Kidney (tissue), 13 donors: ENCODE measurements at regions not wholly inside any gene's neighbourhood (a gene's known extent, or its start where the extent isn't known, plus 50 kb on each side); places are given as distances from the start of the nearest gene placed in this dataset.

Experiments used
- DNase-seq, 5 donors: peaks; one replicate each; pipeline ENCODE4 v3.0.0-alpha.2; 2013 to 2020
- FAIRE-seq: peaks from 2 replicates; lab custom pipeline; 2012; peaks lifted over from hg19 to GRCh38; lab: Jason Lieb, UNC
- H3K27ac ChIP-seq, 2 donors: one replicate each; pipeline ENCODE4 v1.7.0; 2013; ENCODE audit warnings: low read depth in 2 of 2, low read length in 2 of 2, inconsistent platforms in 1 of 2
- H3K27me3 ChIP-seq: one replicate; pipeline ENCODE4 v1.7.1; 2013; ENCODE audit warnings: low read length, inconsistent platforms; ENCODE audit not compliant: control insufficient read depth, insufficient read depth
- H3K36me3 ChIP-seq, 3 donors: one replicate each; pipeline versions ENCODE4 v1.7.0 to v1.7.1; 2013; ENCODE audit warnings: low read length in 3 of 3, control low read depth in 1 of 3, inconsistent platforms in 1 of 3; ENCODE audit not compliant: insufficient read depth in 3 of 3, control insufficient read depth in 2 of 3
- H3K4me1 ChIP-seq, 3 donors: one replicate each; pipeline versions ENCODE4 v1.7.0 to v1.7.1; 2013; ENCODE audit warnings: low read length in 3 of 3, inconsistent platforms in 1 of 3, low read depth in 1 of 3; ENCODE audit not compliant: control insufficient read depth in 2 of 3, insufficient read depth in 2 of 3
- H3K4me3 ChIP-seq, 3 donors: one replicate each; pipeline versions ENCODE4 v1.7.0 to v1.8.1; 2013; ENCODE audit warnings: low read length in 3 of 3, control low read depth in 1 of 3, inconsistent platforms in 1 of 3
- H3K9ac ChIP-seq, 3 donors: one replicate each; pipeline versions ENCODE4 v1.7.0 to v1.7.1; 2013; ENCODE audit warnings: low read length in 3 of 3, control low read depth in 1 of 3, inconsistent platforms in 1 of 3
- H3K9me3 ChIP-seq, 3 donors: one replicate each; pipeline versions ENCODE4 v1.7.0 to v1.7.1; 2013; ENCODE audit warnings: low read length in 3 of 3, control low read depth in 1 of 3, inconsistent platforms in 1 of 3; ENCODE audit not compliant: control insufficient read depth in 2 of 3, insufficient read depth in 1 of 3
- CTCF ChIP-seq: IDR thresholded peaks from 3 replicates; pipeline ENCODE4 v1.5.1; 2012; ENCODE audit warnings: mild to moderate bottlenecking, moderate library complexity, borderline replicate concordance; ENCODE audit not compliant: insufficient read depth; ENCODE audit errors: extremely low read depth
- intact Hi-C: fragments of 100-400 bp; cut with DNase I; formaldehyde crosslinking; loops from one replicate; pipeline ENCODE4 v1.11.1; 2022
- donor health status: control.
- donor health status: control.
- donor health status: control.
- donor health status: control.
- donor health status: control.
- donor health status: DM: yes; HTN: yes; CAD: no.
- donor health status: Normal renal cell carcinoma (clear cell type).

- Histone ChIP-seq H3K9ac (no peak overlapping the region), H3K36me3 (no peaks in the 10 kb centered on the region), H3K27ac (no peak overlapping the region), H3K27me3 (no peaks in the 10 kb centered on the region), H3K4me3 (no peak overlapping the region), H3K9me3 (no peaks in the 10 kb centered on the region), H3K4me1 (no peaks in the 10 kb centered on the region)
- TF ChIP-seq CTCF = no peak
- FAIRE-seq (no peak), DNase-seq (no peak)
- intact Hi-C loops = no loop called here
These were observed 235.4 kb downstream of the HNRNPD start for GRCh38 chr4:82138374-82138773.

DNA sequence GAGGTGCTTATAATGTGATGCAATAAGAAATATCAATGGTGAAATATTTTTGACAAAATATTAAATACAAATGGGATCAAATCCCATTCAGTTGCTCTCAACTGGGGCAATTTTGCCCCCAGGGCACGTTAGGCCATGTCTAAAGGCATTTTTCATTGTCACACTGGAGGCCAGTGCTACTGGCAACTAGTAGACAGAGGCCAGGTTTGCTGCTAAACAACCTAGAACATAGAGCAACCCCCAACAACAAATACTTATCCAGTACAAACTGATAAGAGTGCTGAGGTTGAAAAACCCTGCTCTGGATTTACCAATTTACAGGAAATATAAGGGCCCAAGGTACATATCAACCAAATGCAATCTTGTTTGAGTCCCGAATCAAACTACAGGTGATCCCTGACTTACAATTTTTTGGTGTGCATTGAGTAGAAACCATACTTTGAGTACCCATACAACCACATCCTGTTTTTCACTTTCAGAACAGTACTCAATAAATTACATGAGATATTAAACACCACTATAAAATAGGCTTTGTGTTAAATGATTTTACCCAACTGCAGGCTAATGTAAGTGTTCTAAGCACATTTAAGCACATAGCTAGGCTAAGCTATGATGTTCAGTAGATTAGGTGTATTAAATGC, 237.5 kb downstream of the HNRNPD start:
- H3K36me3 ChIP-seq = no peaks in the 10 kb centered on the region
- no peak overlapping the region for H3K9ac ChIP-seq
- no peak for FAIRE-seq
- DNase-seq = no peak
- H3K27me3 ChIP-seq = no peaks in the 10 kb centered on the region
- H3K4me1 ChIP-seq = no peaks in the 10 kb centered on the region
- no peak overlapping the region for H3K4me3 ChIP-seq
- H3K9me3 ChIP-seq = no peaks in the 10 kb centered on the region
- H3K27ac ChIP-seq = no peak overlapping the region
- TF ChIP-seq CTCF = no peak
- intact Hi-C loops = no loop called here

GRCh38 chr4:82128355-82128754, 245.4 kb downstream of the HNRNPD start:
- TF ChIP-seq CTCF = no peak
- intact Hi-C loops = no loop called here

More at GRCh38 chr4:82128355-82128754, 245.4 kb downstream of the HNRNPD start:
- Histone ChIP-seq H3K9ac (no peak overlapping the region), H3K36me3 (no peaks in the 10 kb centered on the region), H3K4me3 (no peak overlapping the region), H3K4me1 (no peaks in the 10 kb centered on the region), H3K27ac (no peak overlapping the region), H3K27me3 (no peaks in the 10 kb centered on the region), H3K9me3 (no peaks in the 10 kb centered on the region)
- DNase-seq (no peak), FAIRE-seq (no peak)
